HG02970 (cell line): ENCODE measurements at regions not wholly inside any gene's neighbourhood (a gene's known extent, or its start where the extent isn't known, plus 50 kb on each side); places are given as distances from the start of the nearest gene placed in this dataset.

Source experiments
- ATAC-seq: cut with Tn5 transposase; IDR thresholded peaks from one replicate; pipeline ENCODE4 v1.9.1; 2021; ENCODE audit warnings: mild to moderate bottlenecking, moderate library complexity, moderate number of reproducible peaks; ENCODE audit not compliant: unreplicated experiment, low FRiP score

DNA sequence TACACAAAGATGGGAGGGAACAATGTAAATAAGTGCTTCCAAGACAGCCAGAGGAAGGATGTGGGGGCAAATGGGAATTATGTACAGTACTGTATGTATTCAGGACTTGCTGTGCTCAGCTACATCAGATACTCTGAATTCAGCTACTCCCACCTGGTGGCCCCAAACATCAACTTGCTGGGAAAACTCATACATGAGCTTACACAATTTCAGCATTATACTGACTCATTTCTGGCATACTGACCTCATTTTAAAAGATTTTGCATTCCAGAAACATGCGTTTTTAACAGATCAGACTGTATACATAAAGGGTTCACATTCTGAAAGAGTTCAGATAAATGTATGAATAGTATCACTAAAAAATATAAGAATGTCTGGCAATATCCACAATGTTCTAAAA, 59.7 kb downstream of the GPX5 start:
- ATAC-seq: no peak

DNA sequence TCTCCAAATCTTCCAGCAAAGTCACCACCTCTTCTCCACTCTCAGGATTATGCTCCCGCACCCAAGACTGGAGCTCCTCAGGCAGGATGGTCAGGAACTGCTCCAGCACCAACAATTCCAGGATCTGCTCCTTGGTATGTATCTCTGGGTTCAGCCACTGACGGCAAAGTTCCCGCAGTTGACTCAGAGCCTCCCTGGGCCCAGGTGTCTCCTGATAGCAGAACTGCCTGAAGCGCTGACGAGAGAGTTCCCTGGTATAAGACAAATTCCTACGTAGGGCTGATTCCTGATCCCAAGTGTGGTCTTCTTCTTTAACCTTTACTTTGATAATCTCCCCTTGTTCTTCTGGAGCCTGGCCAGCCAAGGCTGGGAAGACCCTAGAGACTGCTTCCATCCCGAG, 60.6 kb downstream of the GPX5 start:
- no peak for ATAC-seq

DNA sequence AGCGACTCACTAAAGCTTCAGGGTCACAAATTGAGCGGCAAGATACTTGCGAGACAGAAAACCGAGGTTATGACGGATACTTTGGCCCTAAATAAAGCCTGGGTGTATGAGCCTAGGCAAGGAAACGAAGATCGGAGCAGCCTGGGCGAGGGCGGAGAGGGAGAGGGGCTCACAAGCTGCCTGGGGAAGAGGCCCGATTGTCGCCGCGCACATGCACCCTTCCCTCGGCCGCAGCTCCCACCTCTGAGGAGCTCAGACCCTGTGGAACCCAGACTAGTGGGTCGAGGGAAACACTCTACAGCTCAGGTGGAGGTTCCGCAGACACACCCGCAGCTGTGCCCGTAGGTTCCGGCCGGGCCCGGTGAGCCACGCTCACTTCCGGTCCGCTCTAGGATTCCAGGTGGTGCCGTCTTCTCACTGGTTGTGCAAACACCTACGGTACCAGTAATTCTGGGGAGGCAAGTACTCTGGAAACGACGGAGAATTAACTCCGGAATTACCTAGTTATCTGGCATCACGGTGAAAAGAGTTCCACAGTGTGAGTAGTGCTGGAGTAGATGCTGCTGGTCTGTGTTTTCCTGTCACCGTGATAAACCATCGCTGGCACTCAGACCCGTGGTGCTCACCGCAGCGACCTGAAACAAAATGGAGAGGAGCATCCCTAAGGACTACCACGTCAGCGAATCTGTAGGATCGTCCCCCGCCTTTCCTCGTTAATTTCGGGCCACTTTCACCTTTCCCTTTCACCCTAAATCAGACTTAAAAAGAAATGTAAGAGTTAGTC, 61.5 kb downstream of the GPX5 start:
- peak; percentile 53 for ATAC-seq

DNA sequence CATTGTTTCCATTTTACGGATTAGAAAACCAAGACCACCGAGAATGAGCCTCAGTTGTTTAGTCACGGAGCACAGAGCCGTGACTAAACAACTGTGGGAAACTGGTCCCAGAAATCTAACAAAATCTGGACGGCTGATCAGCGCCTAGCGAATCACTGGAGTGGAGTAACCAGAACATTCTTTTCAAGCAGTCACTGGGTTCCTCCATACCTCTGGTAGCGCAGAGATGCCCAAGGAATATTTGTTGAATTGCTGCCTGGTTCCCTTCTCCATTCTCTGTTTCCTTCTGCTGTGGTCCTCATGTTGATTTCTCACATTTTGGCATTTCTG, 62.0 kb downstream of the GPX5 start:
- ATAC-seq: no peak

DNA sequence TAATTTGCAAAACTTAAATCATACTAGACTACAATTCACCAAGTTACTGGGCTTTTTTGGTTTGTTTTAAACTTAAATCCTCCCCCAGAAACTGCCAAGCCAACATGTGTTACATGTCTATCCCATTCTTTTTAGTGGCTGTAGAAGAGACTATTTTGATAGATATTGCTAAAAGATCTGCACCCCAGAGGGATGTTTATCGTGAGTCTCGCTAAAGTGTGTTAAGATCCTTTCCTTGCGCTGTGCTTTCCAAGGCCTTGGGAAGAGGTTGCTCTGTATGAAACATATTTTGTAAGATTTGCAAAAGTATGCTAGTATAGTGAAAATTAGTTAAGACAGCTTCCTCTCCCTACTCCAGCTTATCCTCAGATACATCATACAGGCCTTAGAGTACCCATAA, 63.0 kb downstream of the GPX5 start:
- ATAC-seq: no peak

DNA sequence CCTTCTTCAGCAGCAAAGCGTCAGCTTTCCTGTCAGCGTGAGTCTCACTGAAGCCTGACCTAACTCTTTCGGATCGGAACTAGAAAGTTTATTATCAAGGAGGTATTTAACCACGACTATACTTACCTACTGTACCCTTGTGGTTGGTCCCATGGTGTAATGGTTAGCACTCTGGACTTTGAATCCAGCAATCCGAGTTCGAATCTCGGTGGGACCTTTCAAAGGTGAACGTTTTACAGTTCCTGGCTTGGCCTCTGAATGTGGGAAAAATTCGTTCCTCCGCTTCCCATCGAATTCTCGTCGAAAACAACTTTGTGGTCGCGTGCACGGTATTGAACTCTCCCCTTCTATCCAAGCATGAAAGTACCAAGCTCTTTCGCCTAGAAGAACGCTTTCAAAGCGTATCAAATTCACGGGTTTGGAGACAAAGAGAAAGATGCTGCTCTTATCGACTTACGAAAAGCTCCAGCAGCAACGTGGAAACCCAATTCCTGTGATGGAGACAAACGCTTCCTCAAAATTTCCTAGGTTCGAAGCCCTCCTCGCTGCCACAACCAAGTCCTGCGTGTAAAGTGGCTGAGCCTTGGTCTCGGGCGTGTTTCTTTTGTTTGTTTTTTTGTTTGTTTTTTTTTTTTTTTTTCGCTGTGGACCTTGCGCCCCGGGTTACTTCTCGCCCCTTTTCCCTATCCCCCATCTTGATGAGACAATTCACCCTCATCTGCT, 63.7 kb downstream of the GPX5 start:
- no peak for ATAC-seq

DNA sequence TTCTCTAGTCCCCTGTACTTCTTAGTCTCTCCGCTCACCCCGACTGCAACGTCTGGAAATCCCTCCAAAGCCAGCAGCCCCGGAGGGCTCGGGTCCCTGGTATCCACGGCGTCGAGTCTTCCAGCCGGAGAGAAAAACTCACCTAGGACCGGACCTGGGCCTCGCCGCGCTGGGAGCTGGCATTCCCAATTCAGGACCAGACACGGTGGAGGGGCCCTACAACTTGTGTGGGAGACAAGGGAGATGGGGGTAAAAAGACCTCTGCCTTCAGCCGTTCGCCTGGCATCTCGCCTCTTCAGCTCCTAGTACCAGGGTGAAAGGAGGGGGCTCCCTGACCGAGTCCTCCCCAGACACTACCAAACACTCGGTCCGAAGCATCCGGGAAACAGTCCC, 64.3 kb downstream of the GPX5 start:
- ATAC-seq: no peak

DNA sequence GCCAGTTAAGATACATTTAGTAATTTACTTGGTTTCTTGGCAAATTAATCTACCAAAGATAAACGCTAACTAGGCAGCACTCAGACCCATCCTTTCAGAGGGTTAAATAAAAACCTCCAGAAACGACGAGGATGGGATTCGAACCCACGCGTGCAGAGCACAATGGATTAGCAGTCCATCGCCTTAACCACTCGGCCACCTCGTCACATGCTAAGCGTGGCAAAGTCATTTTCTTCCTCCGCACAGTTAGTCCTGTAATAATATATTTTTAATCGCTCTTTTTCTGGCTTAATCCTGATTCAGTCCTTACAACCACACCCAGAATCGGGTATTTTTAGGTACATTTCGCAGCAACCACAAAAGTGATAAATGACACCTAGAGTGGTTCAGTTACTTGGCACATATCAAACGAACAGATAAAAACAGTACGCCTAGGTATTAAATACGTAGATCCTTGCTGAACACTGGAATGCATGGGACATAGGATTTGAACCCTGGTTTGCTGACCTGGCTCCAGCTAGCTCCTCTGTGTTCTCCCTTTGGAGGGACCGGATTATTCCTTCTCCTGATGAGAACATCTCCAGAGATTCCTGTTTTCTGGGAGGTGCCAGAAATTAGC, 71.6 kb downstream of the GPX5 start:
- ATAC-seq: no peak

DNA sequence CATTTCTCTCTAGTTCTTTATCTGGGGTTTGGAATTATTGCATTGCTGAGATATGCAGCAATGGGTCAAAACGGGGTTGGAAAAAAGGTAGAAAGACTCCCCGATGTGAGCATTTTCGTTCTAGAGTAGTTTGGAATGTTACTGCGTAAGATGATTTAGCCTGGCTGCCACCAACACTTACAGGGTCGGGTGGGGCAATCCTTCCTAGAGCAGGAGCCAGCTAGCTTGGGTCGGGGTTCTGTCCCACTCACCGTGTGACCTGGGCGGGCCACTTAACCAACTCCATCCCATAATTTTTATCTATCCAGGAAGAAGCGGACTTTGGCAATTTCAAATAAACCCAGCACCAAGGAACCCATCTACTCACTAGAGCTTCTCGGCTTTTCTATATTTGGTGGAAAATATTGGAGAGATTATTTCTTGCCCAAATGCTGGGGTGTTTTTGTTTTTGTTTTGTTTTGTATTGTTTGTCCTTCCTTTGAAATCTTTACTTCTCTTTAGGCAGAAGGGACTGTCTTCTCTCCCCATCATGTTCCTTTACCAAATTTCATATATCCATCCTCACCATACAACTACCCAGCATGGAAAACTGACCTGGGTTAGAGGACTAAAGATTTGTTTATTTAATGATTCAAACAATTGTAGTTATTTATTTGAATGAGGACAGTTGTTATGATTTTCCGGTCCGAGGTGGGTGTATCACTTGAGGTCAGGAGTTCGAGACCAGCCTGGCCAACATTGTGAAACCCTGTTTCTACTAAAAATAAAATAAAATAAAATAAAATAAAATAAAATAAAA, 72.4 kb downstream of the GPX5 start:
- ATAC-seq: no peak

DNA sequence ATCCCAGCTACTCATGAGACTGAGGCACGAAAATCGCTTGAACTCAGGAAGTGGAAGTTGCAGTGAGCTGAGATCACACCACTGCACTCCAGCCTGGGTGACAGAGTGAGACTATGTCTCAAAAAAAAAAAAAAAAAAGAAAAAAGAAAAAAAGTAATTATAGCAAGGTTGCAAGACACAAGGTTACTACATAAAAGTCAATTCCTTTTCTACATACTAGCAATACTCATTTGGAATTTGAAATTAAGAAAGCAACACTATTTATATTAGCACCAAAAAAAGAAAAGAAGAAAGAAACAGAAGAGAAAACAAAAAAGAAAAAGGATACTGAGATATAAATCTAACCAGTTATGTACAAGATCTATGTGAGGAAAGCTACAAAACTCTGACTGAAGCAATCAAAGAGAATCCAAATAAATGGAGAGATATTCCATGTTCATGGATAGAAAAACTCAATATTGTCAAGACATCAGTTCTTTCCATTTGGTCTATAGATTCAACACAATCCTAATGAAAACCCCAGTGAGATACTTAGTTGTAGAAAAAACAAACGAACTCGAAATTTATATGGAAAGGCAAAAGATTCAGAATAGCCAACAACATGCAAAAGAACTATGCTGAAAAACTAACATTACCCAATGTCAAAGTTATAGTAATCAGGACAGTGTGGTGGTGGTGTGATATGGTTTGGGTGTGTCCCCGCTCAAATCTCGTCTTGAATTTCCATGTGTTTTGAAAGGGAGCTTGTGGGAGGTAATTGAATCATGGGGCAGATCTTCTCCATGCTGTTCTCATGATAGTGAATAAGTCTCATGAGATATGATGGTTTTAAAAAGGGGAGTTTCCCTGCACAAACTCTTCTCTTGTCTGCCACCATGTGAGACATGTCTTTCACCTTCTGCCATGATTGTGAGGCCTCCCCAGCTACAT, 73.3 kb downstream of the GPX5 start:
- no peak for ATAC-seq

DNA sequence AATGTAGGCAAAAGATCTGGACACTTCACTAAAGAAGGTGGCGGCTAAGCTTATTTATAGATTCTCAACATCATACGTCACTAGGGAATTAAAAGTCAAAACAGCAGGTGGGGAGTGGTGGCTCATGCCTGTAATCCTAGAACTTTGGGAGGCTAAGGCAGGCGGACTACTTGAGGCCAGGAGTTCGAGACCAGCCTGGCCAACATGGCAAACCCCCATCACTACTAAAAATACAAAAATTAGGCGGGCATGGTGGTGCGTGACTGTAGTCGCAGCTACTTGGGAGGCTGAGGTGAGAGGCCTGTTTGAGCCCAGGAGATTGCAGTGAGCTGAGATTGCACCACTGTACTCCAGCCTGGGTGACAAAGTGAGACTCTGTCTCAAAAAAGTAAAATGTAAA, 74.6 kb downstream of the GPX5 start:
- ATAC-seq: no peak

DNA sequence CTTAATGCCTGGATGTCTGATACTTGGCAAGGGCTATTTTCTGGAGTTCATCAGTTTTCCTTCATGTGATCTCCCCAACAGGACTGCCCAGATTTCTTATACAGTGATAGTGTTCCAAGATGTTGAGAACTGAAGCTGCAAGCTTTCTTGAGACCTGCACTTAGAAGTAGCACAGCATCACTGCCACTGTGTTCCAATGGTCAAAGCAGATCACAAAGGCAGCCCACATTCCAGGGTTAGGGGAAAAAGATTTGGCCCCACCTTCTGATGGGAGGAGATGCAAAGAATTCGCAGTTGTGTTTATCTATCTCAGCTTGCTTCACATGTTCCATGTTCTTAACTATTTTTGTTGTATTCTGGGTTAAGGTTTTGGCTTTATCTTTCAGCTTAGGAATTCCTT, 78.2 kb downstream of the GPX5 start:
- ATAC-seq: no peak

DNA sequence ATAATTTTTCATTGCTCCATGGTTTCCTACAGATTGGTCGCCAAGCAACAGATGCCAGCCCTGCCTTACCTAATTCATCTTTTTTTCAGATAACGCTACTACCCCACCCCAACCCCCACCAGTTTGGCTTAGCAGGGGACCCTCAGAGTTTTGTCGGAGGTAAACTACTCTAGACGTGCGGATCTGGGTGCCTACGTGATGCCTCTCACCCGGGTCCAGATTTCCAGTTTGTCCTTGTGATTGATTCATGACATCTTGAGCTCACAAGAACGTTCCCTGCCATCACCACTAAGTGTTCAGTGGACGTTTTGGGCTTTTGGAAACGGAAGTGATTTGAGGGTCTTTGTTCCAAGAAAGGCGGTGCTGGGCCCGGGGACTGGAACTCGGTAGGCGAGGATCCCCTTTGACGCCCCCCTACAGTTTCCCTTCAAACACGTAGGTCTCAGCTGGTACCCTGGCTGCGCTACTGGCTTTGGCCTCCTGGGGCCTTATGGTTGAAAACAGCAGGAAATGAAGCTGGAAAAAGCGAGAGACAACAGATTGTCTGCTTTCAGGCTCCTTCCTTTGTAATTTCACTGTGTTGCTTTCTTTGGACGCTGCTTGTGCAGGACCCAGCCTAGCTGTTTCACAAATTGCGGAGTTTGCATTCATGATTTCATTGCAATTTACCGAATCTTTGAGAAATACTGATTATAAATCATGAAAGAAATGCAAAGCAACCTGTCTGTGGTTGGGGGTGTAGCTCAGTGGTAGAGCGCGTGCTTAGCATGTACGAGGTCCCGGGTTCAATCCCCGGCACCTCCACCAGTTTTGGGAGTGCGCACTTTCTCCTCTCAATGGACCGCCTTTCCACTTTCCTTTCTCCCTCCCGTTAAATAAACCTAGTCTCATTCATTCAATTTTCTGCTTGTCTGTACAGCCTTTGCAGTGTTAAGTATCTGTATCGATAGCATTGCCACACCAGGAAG, 81.0 kb downstream of the GPX5 start:
- no peak for ATAC-seq

DNA sequence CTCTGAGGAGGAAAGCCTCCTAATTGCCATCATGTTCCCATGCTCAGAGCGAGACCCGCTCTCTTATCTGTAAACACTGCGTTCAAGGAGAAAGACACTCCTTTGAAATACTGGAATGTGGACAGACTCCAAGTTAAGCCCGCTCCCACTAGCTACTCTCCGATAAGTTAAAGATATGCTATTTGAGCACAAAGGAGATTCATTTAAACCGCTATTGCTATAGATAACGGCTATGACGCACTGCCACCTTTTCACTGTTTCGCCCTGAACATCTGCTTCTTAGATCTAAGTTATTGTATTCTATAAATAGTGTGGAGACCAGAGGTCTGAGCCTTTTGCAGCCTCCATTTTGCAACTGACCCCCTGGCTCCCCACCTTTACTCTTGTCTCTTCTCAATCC, 82.3 kb downstream of the GPX5 start:
- no peak for ATAC-seq

DNA sequence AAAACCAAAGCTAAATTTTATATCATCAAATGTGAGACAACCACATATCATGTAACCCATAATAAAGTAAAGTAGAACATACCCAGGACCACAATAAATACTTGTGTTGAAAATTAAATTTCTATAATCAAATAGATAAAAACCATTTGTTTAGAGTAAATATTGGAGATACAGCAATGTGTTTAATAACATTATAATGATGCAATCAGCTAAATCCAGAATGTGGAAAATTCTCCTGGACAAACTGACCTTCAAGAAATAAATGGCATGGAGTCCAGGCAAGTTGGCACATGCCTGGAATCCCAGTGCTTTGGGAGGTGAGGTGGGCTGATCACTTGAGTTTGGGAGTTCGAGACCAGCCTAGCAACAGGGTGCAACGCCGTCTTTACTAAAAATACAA, 84.0 kb downstream of the GPX5 start:
- ATAC-seq: no peak

DNA sequence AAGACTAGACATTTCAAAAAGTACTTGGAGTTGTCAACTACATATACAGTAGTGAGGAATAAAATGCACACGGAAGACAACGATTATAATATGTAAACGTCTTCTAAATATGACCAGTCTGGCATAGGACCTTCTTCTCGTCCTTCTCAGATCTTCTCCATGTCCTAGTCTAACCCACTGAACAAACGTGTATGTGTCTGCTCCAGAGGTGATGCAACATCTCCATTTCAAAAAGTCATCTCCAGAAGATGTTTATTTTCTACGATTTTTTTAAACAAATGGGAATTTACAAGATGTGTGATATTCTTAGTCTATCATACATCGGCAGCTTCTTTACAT, 89.9 kb downstream of the GPX5 start:
- no peak for ATAC-seq

DNA sequence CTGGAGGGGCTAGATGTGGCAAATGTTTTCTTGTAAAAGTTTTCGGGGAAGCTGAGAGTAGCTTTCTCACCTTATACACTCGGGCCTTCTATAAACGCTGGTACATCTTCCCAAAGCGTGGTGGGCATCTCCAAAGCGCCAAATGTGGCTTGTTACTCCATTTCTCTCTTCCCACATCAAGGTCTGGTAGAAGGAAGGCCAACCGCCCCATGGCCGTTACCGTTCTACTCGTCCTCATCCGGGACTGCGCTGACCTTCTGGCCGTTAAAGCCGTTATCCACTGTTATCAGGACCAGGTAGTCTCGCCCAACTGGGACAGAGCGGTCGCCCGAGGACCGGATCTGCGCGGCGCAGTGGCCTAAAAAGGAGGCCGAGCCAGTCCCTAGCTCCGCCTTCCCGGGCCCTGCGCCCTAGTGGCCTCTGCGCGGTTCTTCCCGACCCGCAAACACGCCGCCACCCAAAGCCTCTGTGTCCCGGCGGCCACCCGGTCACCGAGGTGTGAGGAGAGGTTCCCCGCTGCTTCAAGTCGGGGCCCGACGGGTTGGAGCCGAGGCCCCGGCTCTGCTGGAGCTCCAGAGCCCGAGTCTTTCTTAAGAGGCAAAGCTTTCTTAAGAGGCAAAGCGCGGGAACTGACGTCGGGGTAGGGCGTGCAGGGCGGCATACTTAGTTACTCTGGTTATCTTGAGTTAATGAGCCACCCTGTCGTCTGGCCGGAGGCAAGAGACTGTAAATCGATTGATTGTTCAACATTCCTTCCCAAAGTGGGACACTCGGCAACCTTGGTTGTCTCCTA, 90.5 kb downstream of the GPX5 start:
- no peak for ATAC-seq

DNA sequence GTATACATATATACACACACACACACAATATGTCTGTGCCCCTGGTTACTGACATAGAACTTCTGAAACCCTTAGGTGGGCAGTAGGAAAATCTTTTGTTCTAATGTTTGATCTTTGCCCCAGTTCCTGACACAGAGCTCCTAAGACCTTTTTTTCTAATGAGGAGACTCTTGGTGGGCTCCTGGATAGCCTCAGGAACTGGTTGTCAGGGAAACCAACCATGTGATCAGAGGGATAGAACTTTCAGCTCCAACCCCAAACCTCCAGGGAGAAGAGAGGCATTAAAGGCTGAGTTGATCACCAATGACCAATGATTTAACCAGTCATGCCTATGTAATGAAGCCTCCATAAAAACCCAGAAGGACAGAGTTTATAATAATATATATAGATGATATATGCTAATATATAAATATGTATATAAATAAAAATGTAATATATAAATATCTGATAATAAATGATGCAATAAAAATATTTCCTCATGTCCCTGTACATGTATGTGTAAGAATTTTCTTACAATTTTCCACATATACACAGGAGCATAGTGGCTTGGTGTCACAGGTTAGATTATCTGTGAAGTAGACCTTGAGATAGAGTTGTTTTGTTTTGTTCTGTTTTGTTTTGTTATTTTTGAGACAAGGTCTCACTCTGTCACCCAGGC, 93.3 kb downstream of the GPX5 start:
- ATAC-seq: no peak
